ENCODE measurements at regions not wholly inside any gene's neighbourhood (a gene's known extent, or its start where the extent isn't known, plus 50 kb on each side); places are given as distances from the start of the nearest gene placed in this dataset.

DNA sequence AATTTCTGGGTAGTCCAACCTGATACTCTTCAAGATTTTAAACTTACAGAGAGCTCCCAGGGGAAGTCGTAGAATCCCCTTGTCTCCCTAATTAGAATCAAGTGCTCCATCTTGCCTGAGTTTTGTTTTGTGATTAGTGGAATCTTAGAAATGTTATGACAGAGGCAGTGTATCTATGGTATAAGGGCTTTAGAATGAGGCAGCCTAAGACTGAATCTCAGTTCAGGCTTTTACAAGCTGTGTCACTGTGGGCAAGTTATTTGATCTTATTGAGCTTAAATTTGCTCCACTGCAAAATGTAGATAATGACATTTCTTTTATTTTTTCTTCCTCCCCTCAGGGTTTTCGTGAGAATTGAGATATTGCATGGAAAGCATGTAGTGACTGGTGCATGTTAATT, 215.5 kb downstream of the POSTN start:
- no peaks in the 10 kb centered on the region for H3K4me1 ChIP-seq
- WGBS, 5 donors, result 56 to 75% (median 64%) methylated on average over 2 of the region's 2 CpGs
- H3K36me3 ChIP-seq, result no peaks in the 10 kb centered on the region
- no peak overlapping the region for H3K27ac ChIP-seq
- no peak for TF ChIP-seq POLR2AphosphoS5 (IDR thresholded peaks at IDR 0.05)
- TF ChIP-seq POLR2A (IDR thresholded peaks at IDR 0.05), result no peak
- TF ChIP-seq, protein P1, sequence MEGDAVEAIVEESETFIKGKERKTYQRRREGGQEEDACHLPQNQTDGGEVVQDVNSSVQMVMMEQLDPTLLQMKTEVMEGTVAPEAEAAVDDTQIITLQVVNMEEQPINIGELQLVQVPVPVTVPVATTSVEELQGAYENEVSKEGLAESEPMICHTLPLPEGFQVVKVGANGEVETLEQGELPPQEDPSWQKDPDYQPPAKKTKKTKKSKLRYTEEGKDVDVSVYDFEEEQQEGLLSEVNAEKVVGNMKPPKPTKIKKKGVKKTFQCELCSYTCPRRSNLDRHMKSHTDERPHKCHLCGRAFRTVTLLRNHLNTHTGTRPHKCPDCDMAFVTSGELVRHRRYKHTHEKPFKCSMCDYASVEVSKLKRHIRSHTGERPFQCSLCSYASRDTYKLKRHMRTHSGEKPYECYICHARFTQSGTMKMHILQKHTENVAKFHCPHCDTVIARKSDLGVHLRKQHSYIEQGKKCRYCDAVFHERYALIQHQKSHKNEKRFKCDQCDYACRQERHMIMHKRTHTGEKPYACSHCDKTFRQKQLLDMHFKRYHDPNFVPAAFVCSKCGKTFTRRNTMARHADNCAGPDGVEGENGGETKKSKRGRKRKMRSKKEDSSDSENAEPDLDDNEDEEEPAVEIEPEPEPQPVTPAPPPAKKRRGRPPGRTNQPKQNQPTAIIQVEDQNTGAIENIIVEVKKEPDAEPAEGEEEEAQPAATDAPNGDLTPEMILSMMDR (IDR thresholded peaks at IDR 0.05 in 8 of 11, conservative IDR thresholded peaks at IDR 0.05 in 3 of 11), result no peak
- DNase-seq, result no peak
- intact Hi-C loops (cut with DNase I; ENCODE audit: low total_unique reads), result no loop called here
- no peaks in the 10 kb centered on the region for H3K9me3 ChIP-seq
- no peaks in the 10 kb centered on the region for H3K27me3 ChIP-seq (replicated peaks in 1 of 7)
- H3K4me3 ChIP-seq, result no peak overlapping the region

DNA sequence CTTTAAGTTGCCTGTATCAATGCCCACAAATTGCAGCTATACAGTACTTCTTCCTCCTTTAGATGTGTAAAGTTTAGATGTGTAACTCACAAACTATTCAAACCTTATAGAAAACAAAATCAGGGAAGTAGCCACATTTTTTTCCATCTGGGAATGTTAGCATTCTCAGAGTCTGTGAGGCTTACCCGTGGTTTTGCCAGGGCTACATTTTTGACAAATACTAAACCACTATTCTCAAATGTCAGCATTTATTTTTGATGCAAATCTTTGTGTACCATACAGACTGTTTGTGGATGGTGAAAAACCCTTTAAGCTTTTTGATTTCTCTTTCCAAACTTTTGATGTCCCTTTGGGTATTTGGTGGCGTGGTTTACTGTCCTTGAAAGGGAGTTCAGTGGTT, 216.4 kb downstream of the POSTN start:
- intact Hi-C loops (cut with DNase I; ENCODE audit: low total_unique reads), result no loop called here
- 58 to 74% (median 62%) methylated on average over 2 of the region's 2 CpGs for WGBS, 5 donors
- no peaks in the 10 kb centered on the region for H3K27me3 ChIP-seq (replicated peaks in 1 of 7)

GRCh38 chr13:37381502-37381901, 217.1 kb downstream of the POSTN start:
- no peaks in the 10 kb centered on the region for H3K4me1 ChIP-seq
- WGBS, 5 donors, result 80 to 93% (median 85%) methylated on average over 1 of the region's 1 CpG

More for the DNA sequence above, 216.4 kb downstream of the POSTN start:
- DNase-seq, result no peak
- no peaks in the 10 kb centered on the region for H3K4me1 ChIP-seq
- H3K9me3 ChIP-seq, result no peaks in the 10 kb centered on the region
- no peak overlapping the region for H3K4me3 ChIP-seq
- no peak overlapping the region for H3K27ac ChIP-seq
- H3K36me3 ChIP-seq, result no peaks in the 10 kb centered on the region
- TF ChIP-seq POLR2AphosphoS5 (IDR thresholded peaks at IDR 0.05) (no peak), POLR2A (IDR thresholded peaks at IDR 0.05) (no peak)
- TF ChIP-seq, protein P1 (IDR thresholded peaks at IDR 0.05 in 8 of 11, conservative IDR thresholded peaks at IDR 0.05 in 3 of 11), result no peak

GRCh38 chr13:37379841-37380240, 218.7 kb downstream of the POSTN start:
- H3K4me3 ChIP-seq, result no peak overlapping the region
- no peaks in the 10 kb centered on the region for H3K27me3 ChIP-seq (replicated peaks in 1 of 7)
- intact Hi-C loops (cut with DNase I; ENCODE audit: low total_unique reads), result no loop called here
- no peak overlapping the region for H3K27ac ChIP-seq
- TF ChIP-seq POLR2A (IDR thresholded peaks at IDR 0.05), result no peak
- TF ChIP-seq POLR2AphosphoS5 (IDR thresholded peaks at IDR 0.05), result no peak
- TF ChIP-seq, protein P1 (IDR thresholded peaks at IDR 0.05 in 8 of 11, conservative IDR thresholded peaks at IDR 0.05 in 3 of 11), result no peak
- H3K4me1 ChIP-seq, result no peaks in the 10 kb centered on the region
- H3K36me3 ChIP-seq, result no peaks in the 10 kb centered on the region
- no peaks in the 10 kb centered on the region for H3K9me3 ChIP-seq
- WGBS, 5 donors, result 75 to 83% (median 81%) methylated on average over 4 of the region's 4 CpGs
- DNase-seq, result no peak

More at GRCh38 chr13:37381502-37381901, 217.1 kb downstream of the POSTN start:
- intact Hi-C loops (cut with DNase I; ENCODE audit: low total_unique reads), result no loop called here
- Histone ChIP-seq H3K4me3 (no peak overlapping the region), H3K27me3 (replicated peaks in 1 of 7) (no peaks in the 10 kb centered on the region), H3K27ac (no peak overlapping the region), H3K9me3 (no peaks in the 10 kb centered on the region), H3K36me3 (no peaks in the 10 kb centered on the region)
- TF ChIP-seq POLR2AphosphoS5 (IDR thresholded peaks at IDR 0.05), result no peak
- TF ChIP-seq, protein P1 (IDR thresholded peaks at IDR 0.05 in 8 of 11, conservative IDR thresholded peaks at IDR 0.05 in 3 of 11), result no peak
- DNase-seq, result no peak
